HG03378 (cell line): ENCODE measurements at regions not wholly inside any gene's neighbourhood (a gene's known extent, or its start where the extent isn't known, plus 50 kb on each side); places are given as distances from the start of the nearest gene placed in this dataset.
"Not testable (repeated sequence)": the region's sequence is repeated elsewhere in the genome, so short reads cannot be mapped to it uniquely, and the experiment has no call there.

Experiments
- ATAC-seq: cut with Tn5 transposase; IDR thresholded peaks from one replicate; pipeline ENCODE4 v1.9.1; 2021; ENCODE audit warnings: mild to moderate bottlenecking, moderate library complexity; ENCODE audit not compliant: unreplicated experiment

- ATAC-seq = no peak
These were observed 906.7 kb downstream of the NR2F1-AS1 start for GRCh38 chr5:92674321-92674720.

- ATAC-seq = no peak
These were observed 915.5 kb downstream of the NR2F1-AS1 start for GRCh38 chr5:92665506-92665905.

GRCh38 chr5:92662741-92663140 lies 918.3 kb downstream of the NR2F1-AS1 start:
- no peak for ATAC-seq

GRCh38 chr5:92659246-92659645 lies 921.8 kb downstream of the NR2F1-AS1 start:
- ATAC-seq = no peak

- ATAC-seq = not testable (repeated sequence)
These were observed 926.4 kb downstream of the NR2F1-AS1 start for GRCh38 chr5:92654601-92655000.

GRCh38 chr5:92653730-92654461 lies 927.1 kb downstream of the NR2F1-AS1 start:
- ATAC-seq = no peak

- ATAC-seq = no peak
These were observed 928.3 kb downstream of the NR2F1-AS1 start for GRCh38 chr5:92652756-92653155.

GRCh38 chr5:92644266-92644886 lies 936.6 kb downstream of the NR2F1-AS1 start:
- no peak for ATAC-seq

GRCh38 chr5:92641031-92641962 lies 939.7 kb downstream of the NR2F1-AS1 start:
- ATAC-seq = no peak

GRCh38 chr5:92640340-92640739 lies 940.7 kb downstream of the NR2F1-AS1 start:
- ATAC-seq = no peak

- no peak for ATAC-seq
These were observed 943.1 kb downstream of the NR2F1-AS1 start for GRCh38 chr5:92637960-92638359.

- no peak for ATAC-seq
These were observed 943.8 kb downstream of the NR2F1-AS1 start for GRCh38 chr5:92637247-92637646.

GRCh38 chr5:92635001-92635461 lies 946.0 kb downstream of the NR2F1-AS1 start:
- no peak for ATAC-seq

- no peak for ATAC-seq
These were observed 947.0 kb downstream of the NR2F1-AS1 start for GRCh38 chr5:92633875-92634487.

GRCh38 chr5:92633176-92633575 lies 947.8 kb downstream of the NR2F1-AS1 start:
- no peak for ATAC-seq

- not testable (repeated sequence) for ATAC-seq
These were observed 949.8 kb downstream of the NR2F1-AS1 start for GRCh38 chr5:92631237-92631701.

GRCh38 chr5:92629574-92629973 lies 951.4 kb downstream of the NR2F1-AS1 start:
- ATAC-seq = no peak

GRCh38 chr5:92629000-92629399 lies 952.0 kb downstream of the NR2F1-AS1 start:
- no peak for ATAC-seq

- no peak for ATAC-seq
These were observed 953.8 kb downstream of the NR2F1-AS1 start for GRCh38 chr5:92627186-92627585.

GRCh38 chr5:92616085-92616484 lies 964.9 kb downstream of the NR2F1-AS1 start:
- ATAC-seq = no peak

GRCh38 chr5:92613546-92613945 lies 967.5 kb downstream of the NR2F1-AS1 start:
- ATAC-seq = no peak
